Brain microvascular endothelial cell (primary cell): ENCODE measurements at regions not wholly inside any gene's neighbourhood (a gene's known extent, or its start where the extent isn't known, plus 50 kb on each side); places are given as distances from the start of the nearest gene placed in this dataset.
A peak's percentile ranks its signal among the peaks of the same experiment; 100 is the strongest.

ENCODE experiments used
- DNase-seq: peaks from one replicate; pipeline ENCODE4 v3.0.0-alpha.2; 2020
- H3K27ac ChIP-seq: fragments of 250-450 bp; sonication (Bioruptor Pico); 2 replicates; pipeline ENCODE4 v1.5.1; 2020; ENCODE audit warnings: mild to moderate bottlenecking, moderate library complexity
- H3K27me3 ChIP-seq: fragments of 250-450 bp; sonication (Bioruptor Pico); replicated peaks from 2 replicates; pipeline ENCODE4 v1.5.1; 2020; ENCODE audit warnings: mild to moderate bottlenecking
- H3K36me3 ChIP-seq: fragments of 250-450 bp; sonication (Bioruptor Pico); replicated peaks from 2 replicates; pipeline ENCODE4 v1.5.1; 2020; ENCODE audit warnings: mild to moderate bottlenecking
- H3K4me3 ChIP-seq: 2 replicates; pipeline ENCODE4 v1.5.1; 2011; ENCODE audit warnings: low read depth, mild to moderate bottlenecking, control low read depth, low read length, moderate library complexity
- CTCF ChIP-seq: IDR thresholded peaks from 2 replicates; pipeline ENCODE4 v1.5.1; 2011; ENCODE audit warnings: low read depth, mild to moderate bottlenecking, moderate library complexity, low read length, control low read depth, inconsistent platforms; ENCODE audit errors: missing control alignments
- in situ Hi-C: cut with HindIII; loops from 2 replicates; pipeline ENCODE4 v1.10.0; 2017; ENCODE audit warnings: low sequenced_read_pairs, low pct_ligation_motif_present

- Histone ChIP-seq H3K27me3 (no peaks in the 10 kb centered on the region), H3K27ac (no peak overlapping the region), H3K4me3 (no peak overlapping the region), H3K36me3 (no peaks in the 10 kb centered on the region)
- DNase-seq, result peak; percentile 8
- TF ChIP-seq CTCF, result no peak
- in situ Hi-C loops, result no loop called here
Measured at GRCh38 chr1:189606795-189607476, 870.7 kb downstream of the BRINP3 start.

GRCh38 chr1:189607477-189608096 lies 870.1 kb downstream of the BRINP3 start:
- H3K27me3 ChIP-seq, result no peaks in the 10 kb centered on the region
- no peak overlapping the region for H3K4me3 ChIP-seq
- in situ Hi-C loops, result no loop called here
- DNase-seq, result no peak
- no peak for TF ChIP-seq CTCF
- no peaks in the 10 kb centered on the region for H3K36me3 ChIP-seq
- H3K27ac ChIP-seq, result no peak overlapping the region

- H3K4me3 ChIP-seq, result no peak overlapping the region
- DNase-seq, result no peak
- H3K27ac ChIP-seq, result no peak overlapping the region
- in situ Hi-C loops, result no loop called here
- H3K36me3 ChIP-seq, result no peaks in the 10 kb centered on the region
- no peak for TF ChIP-seq CTCF
- H3K27me3 ChIP-seq, result no peaks in the 10 kb centered on the region
Measured at GRCh38 chr1:189609167-189609566, 868.5 kb downstream of the BRINP3 start.

- in situ Hi-C loops, result no loop called here
- no peaks in the 10 kb centered on the region for H3K36me3 ChIP-seq
- H3K27me3 ChIP-seq, result no peaks in the 10 kb centered on the region
- no peak overlapping the region for H3K27ac ChIP-seq
- DNase-seq, result peak; percentile 8
- TF ChIP-seq CTCF, result no peak
- H3K4me3 ChIP-seq, result no peak overlapping the region
Measured at GRCh38 chr1:189616893-189617292, 860.8 kb downstream of the BRINP3 start.

- in situ Hi-C loops, result no loop called here
- H3K36me3 ChIP-seq, result no peaks in the 10 kb centered on the region
- no peak overlapping the region for H3K4me3 ChIP-seq
- H3K27me3 ChIP-seq, result no peaks in the 10 kb centered on the region
- peak; percentile 65 for DNase-seq
- TF ChIP-seq CTCF, result peak; percentile 18
- no peak overlapping the region for H3K27ac ChIP-seq
Measured at GRCh38 chr1:189619682-189620332, 857.9 kb downstream of the BRINP3 start.
